ENCODE measurements at regions not wholly inside any gene's neighbourhood (a gene's known extent, or its start where the extent isn't known, plus 50 kb on each side); places are given as distances from the start of the nearest gene placed in this dataset.

DNA sequence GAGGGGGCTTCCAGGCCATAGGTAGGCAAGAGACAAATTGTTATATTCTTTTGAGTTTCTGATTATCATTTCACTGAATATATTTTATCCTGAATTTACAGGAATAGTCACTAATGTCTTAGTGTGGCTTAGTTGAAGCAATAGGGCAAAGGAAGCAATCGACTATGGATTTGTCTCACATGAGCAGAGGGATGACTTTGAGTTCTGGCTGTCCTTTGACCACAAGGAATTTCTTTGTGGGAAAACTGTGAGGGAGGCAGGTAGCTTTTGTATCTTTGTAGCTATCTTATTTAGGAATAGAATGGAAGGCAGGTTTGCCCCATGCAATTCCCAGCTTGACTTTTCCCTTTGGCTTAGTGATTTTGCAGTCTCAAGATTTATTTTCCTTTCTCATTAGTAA lies 207.3 kb upstream of the ANXA10 start:
- POLR2A ChIA-PET, result no interaction called here
- Histone ChIP-seq H3K4me1 (ENCODE audit: control insufficient read depth, insufficient read depth, low read length) (no peaks in the 10 kb centered on the region), H3K27ac (ENCODE audit: extremely low read depth, low read depth, low read length) (no peak overlapping the region), H3K4me3 (ENCODE audit: low read depth, low read length) (no peak overlapping the region), H3K36me3 (ENCODE audit: control insufficient read depth in 2 of 2, insufficient read depth in 1 of 2, low read length in 2 of 2) (no peaks in the 10 kb centered on the region), H3K9me3 (ENCODE audit: control insufficient read depth, insufficient read depth, low read depth, low read length) (no peaks in the 10 kb centered on the region)
- CTCF ChIA-PET, result no interaction called here
- TF ChIP-seq ZNF549 (tag by site-specific recombination; IDR thresholded peaks at IDR 0.05) (no peak), ZSCAN16 (tag by site-specific recombination; IDR thresholded peaks at IDR 0.05) (no peak), ZNF555 (tag by site-specific recombination; conservative IDR thresholded peaks at IDR 0.05) (no peak), ZNF37A (tag by site-specific recombination; IDR thresholded peaks at IDR 0.05) (no peak), ZNF530 (tag by site-specific recombination; IDR thresholded peaks at IDR 0.05; ENCODE audit: low read depth) (no peak), OSR2 (tag by site-specific recombination; IDR thresholded peaks at IDR 0.05) (no peak), ZNF426 (tag by site-specific recombination; IDR thresholded peaks at IDR 0.05) (no peak), ZNF529 (tag by site-specific recombination; IDR thresholded peaks at IDR 0.05; ENCODE audit: insufficient replicate concordance) (no peak), ZNF146 (tag by site-specific recombination; IDR thresholded peaks at IDR 0.05) (no peak), ZNF341 (tag by site-specific recombination; IDR thresholded peaks at IDR 0.05; ENCODE audit: low read depth) (no peak), ZNF776 (tag by site-specific recombination; IDR thresholded peaks at IDR 0.05; ENCODE audit: borderline replicate concordance) (no peak), ZNF2 (tag by site-specific recombination; IDR thresholded peaks at IDR 0.05) (no peak), SCRT1 (tag by site-specific recombination; IDR thresholded peaks at IDR 0.05; ENCODE audit: borderline replicate concordance) (no peak), KLF7 (tag by site-specific recombination; IDR thresholded peaks at IDR 0.05; ENCODE audit: borderline replicate concordance) (no peak), KLF8 (tag by site-specific recombination; IDR thresholded peaks at IDR 0.05) (no peak), KLF9 (tag by site-specific recombination; IDR thresholded peaks at IDR 0.05; ENCODE audit: low read depth) (no peak), WT1 (tag by site-specific recombination; IDR thresholded peaks at IDR 0.05) (no peak), ZNF558 (tag by site-specific recombination; IDR thresholded peaks at IDR 0.05) (no peak)
- TF ChIP-seq, protein P1, sequence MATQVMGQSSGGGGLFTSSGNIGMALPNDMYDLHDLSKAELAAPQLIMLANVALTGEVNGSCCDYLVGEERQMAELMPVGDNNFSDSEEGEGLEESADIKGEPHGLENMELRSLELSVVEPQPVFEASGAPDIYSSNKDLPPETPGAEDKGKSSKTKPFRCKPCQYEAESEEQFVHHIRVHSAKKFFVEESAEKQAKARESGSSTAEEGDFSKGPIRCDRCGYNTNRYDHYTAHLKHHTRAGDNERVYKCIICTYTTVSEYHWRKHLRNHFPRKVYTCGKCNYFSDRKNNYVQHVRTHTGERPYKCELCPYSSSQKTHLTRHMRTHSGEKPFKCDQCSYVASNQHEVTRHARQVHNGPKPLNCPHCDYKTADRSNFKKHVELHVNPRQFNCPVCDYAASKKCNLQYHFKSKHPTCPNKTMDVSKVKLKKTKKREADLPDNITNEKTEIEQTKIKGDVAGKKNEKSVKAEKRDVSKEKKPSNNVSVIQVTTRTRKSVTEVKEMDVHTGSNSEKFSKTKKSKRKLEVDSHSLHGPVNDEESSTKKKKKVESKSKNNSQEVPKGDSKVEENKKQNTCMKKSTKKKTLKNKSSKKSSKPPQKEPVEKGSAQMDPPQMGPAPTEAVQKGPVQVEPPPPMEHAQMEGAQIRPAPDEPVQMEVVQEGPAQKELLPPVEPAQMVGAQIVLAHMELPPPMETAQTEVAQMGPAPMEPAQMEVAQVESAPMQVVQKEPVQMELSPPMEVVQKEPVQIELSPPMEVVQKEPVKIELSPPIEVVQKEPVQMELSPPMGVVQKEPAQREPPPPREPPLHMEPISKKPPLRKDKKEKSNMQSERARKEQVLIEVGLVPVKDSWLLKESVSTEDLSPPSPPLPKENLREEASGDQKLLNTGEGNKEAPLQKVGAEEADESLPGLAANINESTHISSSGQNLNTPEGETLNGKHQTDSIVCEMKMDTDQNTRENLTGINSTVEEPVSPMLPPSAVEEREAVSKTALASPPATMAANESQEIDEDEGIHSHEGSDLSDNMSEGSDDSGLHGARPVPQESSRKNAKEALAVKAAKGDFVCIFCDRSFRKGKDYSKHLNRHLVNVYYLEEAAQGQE (tag by site-specific recombination; IDR thresholded peaks at IDR 0.05), result no peak
- TF ChIP-seq, protein P2, sequence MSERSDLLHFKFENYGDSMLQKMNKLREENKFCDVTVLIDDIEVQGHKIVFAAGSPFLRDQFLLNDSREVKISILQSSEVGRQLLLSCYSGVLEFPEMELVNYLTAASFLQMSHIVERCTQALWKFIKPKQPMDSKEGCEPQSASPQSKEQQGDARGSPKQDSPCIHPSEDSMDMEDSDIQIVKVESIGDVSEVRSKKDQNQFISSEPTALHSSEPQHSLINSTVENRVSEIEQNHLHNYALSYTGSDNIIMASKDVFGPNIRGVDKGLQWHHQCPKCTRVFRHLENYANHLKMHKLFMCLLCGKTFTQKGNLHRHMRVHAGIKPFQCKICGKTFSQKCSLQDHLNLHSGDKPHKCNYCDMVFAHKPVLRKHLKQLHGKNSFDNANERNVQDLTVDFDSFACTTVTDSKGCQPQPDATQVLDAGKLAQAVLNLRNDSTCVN (tag by site-specific recombination; optimal IDR thresholded peaks at IDR 0.05), result no peak

DNA sequence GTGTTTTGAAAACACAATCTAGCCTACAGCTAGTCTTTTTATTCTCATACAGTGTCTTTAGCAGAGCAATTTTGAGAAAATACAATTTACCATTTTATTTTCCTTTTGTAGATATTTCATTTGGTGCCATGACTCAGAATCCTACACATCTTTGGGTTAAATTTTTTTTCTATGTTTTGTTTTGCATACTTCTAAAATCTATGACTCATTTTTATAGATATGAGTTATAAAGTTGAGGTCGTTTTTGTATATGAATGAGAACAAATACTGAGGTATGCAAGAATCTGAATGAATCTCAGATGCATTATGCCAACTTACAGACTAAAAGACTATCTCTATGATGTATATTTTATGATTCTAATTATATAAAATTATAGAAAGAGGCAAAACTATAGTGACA lies 206.5 kb upstream of the ANXA10 start:
- no peaks in the 10 kb centered on the region for H3K9me3 ChIP-seq (ENCODE audit: control insufficient read depth, insufficient read depth, low read depth, low read length)
- no peak overlapping the region for H3K27ac ChIP-seq (ENCODE audit: extremely low read depth, low read depth, low read length)
- no peak overlapping the region for H3K4me3 ChIP-seq (ENCODE audit: low read depth, low read length)
- H3K4me1 ChIP-seq (ENCODE audit: control insufficient read depth, insufficient read depth, low read length), result no peaks in the 10 kb centered on the region
- CTCF ChIA-PET, result interaction anchor here (0.7 kb wide), 1 partner anchor 96 kb away, joined by 3 read pairs; no protein-coding TSS in a partner anchor
- no peaks in the 10 kb centered on the region for H3K36me3 ChIP-seq (ENCODE audit: control insufficient read depth in 2 of 2, insufficient read depth in 1 of 2, low read length in 2 of 2)
- POLR2A ChIA-PET, result no interaction called here
- TF ChIP-seq ZNF24 (tag by site-specific recombination; IDR thresholded peaks at IDR 0.05) (no peak), ZNF785 (tag by site-specific recombination; IDR thresholded peaks at IDR 0.05) (no peak), INSM2 (tag by site-specific recombination; IDR thresholded peaks at IDR 0.05) (no peak), ZNF112 (tag by site-specific recombination; IDR thresholded peaks at IDR 0.05) (no peak), ZFP41 (tag by site-specific recombination; IDR thresholded peaks at IDR 0.05; ENCODE audit: borderline replicate concordance) (no peak), EGR2 (tag by site-specific recombination; IDR thresholded peaks at IDR 0.05; ENCODE audit: low read depth) (no peak), ZBTB7A (tag by site-specific recombination; IDR thresholded peaks at IDR 0.05; ENCODE audit: low read depth) (no peak)
- TF ChIP-seq, protein P3, sequence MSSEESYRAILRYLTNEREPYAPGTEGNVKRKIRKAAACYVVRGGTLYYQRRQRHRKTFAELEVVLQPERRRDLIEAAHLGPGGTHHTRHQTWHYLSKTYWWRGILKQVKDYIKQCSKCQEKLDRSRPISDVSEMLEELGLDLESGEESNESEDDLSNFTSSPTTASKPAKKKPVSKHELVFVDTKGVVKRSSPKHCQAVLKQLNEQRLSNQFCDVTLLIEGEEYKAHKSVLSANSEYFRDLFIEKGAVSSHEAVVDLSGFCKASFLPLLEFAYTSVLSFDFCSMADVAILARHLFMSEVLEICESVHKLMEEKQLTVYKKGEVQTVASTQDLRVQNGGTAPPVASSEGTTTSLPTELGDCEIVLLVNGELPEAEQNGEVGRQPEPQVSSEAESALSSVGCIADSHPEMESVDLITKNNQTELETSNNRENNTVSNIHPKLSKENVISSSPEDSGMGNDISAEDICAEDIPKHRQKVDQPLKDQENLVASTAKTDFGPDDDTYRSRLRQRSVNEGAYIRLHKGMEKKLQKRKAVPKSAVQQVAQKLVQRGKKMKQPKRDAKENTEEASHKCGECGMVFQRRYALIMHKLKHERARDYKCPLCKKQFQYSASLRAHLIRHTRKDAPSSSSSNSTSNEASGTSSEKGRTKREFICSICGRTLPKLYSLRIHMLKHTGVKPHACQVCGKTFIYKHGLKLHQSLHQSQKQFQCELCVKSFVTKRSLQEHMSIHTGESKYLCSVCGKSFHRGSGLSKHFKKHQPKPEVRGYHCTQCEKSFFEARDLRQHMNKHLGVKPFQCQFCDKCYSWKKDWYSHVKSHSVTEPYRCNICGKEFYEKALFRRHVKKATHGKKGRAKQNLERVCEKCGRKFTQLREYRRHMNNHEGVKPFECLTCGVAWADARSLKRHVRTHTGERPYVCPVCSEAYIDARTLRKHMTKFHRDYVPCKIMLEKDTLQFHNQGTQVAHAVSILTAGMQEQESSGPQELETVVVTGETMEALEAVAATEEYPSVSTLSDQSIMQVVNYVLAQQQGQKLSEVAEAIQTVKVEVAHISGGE (tag by site-specific recombination; conservative IDR thresholded peaks at IDR 0.05; ENCODE audit: low read depth), result no peak
